ENCODE measurements at regions not wholly inside any gene's neighbourhood (a gene's known extent, or its start where the extent isn't known, plus 50 kb on each side); places are given as distances from the start of the nearest gene placed in this dataset.

DNA sequence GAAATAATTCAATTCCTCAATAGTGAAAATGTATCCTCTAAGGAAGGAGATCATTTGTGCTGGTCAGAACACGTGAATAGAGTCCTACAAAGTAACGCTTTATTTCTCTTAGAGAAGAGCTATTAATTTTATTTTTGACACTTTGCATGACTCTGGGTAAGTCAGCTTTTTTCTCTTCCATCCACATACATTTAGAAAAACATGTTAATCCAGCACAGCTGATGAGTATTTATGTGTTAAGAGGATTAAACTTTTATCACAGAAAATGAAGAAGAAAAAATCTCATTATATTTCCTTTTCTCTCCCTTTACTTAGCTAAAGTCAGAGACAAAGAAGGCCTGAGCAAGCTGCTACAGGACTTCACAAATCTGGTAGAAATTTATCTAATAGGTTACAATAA lies 649.5 kb upstream of the CCDC179 start:
- TF ChIP-seq, protein P1, sequence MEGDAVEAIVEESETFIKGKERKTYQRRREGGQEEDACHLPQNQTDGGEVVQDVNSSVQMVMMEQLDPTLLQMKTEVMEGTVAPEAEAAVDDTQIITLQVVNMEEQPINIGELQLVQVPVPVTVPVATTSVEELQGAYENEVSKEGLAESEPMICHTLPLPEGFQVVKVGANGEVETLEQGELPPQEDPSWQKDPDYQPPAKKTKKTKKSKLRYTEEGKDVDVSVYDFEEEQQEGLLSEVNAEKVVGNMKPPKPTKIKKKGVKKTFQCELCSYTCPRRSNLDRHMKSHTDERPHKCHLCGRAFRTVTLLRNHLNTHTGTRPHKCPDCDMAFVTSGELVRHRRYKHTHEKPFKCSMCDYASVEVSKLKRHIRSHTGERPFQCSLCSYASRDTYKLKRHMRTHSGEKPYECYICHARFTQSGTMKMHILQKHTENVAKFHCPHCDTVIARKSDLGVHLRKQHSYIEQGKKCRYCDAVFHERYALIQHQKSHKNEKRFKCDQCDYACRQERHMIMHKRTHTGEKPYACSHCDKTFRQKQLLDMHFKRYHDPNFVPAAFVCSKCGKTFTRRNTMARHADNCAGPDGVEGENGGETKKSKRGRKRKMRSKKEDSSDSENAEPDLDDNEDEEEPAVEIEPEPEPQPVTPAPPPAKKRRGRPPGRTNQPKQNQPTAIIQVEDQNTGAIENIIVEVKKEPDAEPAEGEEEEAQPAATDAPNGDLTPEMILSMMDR (IDR thresholded peaks at IDR 0.05), result no peak
- TF ChIP-seq POLR2A (IDR thresholded peaks at IDR 0.05), result no peak
